OCI-LY7 (cell line): ENCODE measurements at regions not wholly inside any gene's neighbourhood (a gene's known extent, or its start where the extent isn't known, plus 50 kb on each side); places are given as distances from the start of the nearest gene placed in this dataset.
"Not testable (repeated sequence)": the region's sequence is repeated elsewhere in the genome, so short reads cannot be mapped to it uniquely, and the experiment has no call there.

Experiments
- CTCF ChIP-seq: fragments of 200-600 bp; sonication (generic); conservative IDR thresholded peaks from 2 replicates; pipeline ENCODE4 v1.5.1; 2014; ENCODE audit warnings: mild to moderate bottlenecking, antibody characterized with exemption, low read length, moderate library complexity, mixed read lengths
- EZH2phosphoT487 ChIP-seq: fragments of 200-600 bp; sonication (generic); IDR thresholded peaks from 2 replicates; pipeline ENCODE4 v1.6.1; 2018; ENCODE audit warnings: low read depth, borderline replicate concordance, mild to moderate bottlenecking, mixed run types, antibody characterized with exemption, low read length, moderate library complexity, mixed read lengths

GRCh38 chr5:152741126-152741525, 336.0 kb upstream of the NMUR2 start:
- not testable (repeated sequence) for TF ChIP-seq CTCF, EZH2phosphoT487
